ENCODE measurements at regions not wholly inside any gene's neighbourhood (a gene's known extent, or its start where the extent isn't known, plus 50 kb on each side); places are given as distances from the start of the nearest gene placed in this dataset.

DNA sequence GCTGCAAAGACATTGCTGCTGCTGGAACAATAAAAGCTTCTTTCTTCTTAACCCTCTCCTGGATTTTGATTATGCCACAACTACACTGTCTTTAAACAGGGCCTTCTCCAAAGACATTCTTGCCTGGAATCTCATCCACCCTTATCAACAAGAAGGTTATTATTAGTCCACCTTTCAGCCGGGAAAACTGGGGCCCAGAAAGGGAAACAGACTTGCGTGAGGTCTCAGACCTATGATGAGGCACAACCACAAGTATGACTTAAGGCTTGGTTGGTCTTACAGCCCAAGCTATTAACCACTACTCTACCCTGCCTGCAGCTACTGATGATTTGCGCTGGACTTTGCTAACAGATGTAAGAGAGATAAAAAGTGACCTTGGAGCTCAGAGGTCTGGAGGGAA lies 62.8 kb upstream of the CTNNBL1 start:
- POLR2A ChIA-PET = no interaction called here
- TF ChIP-seq, protein P1, sequence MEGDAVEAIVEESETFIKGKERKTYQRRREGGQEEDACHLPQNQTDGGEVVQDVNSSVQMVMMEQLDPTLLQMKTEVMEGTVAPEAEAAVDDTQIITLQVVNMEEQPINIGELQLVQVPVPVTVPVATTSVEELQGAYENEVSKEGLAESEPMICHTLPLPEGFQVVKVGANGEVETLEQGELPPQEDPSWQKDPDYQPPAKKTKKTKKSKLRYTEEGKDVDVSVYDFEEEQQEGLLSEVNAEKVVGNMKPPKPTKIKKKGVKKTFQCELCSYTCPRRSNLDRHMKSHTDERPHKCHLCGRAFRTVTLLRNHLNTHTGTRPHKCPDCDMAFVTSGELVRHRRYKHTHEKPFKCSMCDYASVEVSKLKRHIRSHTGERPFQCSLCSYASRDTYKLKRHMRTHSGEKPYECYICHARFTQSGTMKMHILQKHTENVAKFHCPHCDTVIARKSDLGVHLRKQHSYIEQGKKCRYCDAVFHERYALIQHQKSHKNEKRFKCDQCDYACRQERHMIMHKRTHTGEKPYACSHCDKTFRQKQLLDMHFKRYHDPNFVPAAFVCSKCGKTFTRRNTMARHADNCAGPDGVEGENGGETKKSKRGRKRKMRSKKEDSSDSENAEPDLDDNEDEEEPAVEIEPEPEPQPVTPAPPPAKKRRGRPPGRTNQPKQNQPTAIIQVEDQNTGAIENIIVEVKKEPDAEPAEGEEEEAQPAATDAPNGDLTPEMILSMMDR (IDR thresholded peaks at IDR 0.05; ENCODE audit: insufficient read depth, low read length, missing control alignments) = no peak

DNA sequence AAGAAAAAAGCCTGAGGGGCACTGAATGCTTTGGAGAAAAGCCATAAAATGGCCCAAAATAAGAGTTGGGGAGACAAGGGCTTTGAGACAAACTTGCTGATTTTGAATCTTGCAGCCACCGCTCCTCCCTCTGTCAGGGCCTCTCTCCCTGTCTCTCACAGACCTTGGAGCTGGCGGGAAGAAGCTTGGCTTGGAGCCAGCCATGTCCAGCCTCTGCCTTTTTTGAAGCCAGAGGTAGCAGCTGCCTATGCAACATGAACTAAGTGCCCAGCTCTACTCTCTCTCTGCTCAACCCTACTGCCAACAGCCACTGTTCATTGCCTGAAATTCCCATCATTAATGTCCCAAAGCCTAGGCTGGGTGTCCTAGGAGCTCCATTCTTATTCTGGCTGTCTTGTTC lies 63.7 kb upstream of the CTNNBL1 start:
- TF ChIP-seq, protein P1 (IDR thresholded peaks at IDR 0.05; ENCODE audit: insufficient read depth, low read length, missing control alignments) = no peak
- CTCF ChIA-PET = interaction anchor here (0.9 kb wide), 1 partner anchor 66 kb away, joined by 3 read pairs; no protein-coding TSS in a partner anchor
- no peak overlapping the region for H3K4me3 ChIP-seq (ENCODE audit: low read depth, low read length)
- POLR2A ChIA-PET = no interaction called here
- no peak for DNase-seq (ENCODE audit: low read depth, low spot score)

More for the DNA sequence above, 62.8 kb upstream of the CTNNBL1 start:
- CTCF ChIA-PET = interaction anchor here (0.9 kb wide), 1 partner anchor 66 kb away, joined by 3 read pairs; no protein-coding TSS in a partner anchor
- no peak overlapping the region for H3K4me3 ChIP-seq (ENCODE audit: low read depth, low read length)
- no peak for DNase-seq (ENCODE audit: low read depth, low spot score)

DNA sequence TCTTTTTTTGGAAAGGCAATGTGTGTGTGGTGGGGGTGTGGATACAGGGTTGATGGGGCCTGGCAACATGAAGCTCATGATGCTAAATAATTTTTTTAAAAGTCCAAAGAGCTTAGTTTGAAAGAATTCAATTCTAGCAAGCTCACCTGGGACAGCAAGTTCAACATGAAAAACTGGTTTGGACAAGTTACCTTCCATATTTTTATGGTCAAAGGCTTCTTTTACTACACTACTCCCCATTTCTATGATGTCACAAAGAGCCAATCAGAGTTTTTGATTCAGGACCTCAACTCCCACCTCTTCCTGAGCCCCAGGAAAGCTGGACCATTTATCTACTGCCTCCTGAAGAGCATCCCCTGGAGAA lies 66.1 kb upstream of the CTNNBL1 start:
- ChIA-PET CTCF (no interaction called here), POLR2A (no interaction called here)
- DNase-seq (ENCODE audit: low read depth, low spot score) = no peak
- no peak overlapping the region for H3K4me3 ChIP-seq (ENCODE audit: low read depth, low read length)
- TF ChIP-seq, protein P1 (IDR thresholded peaks at IDR 0.05; ENCODE audit: insufficient read depth, low read length, missing control alignments) = no peak

DNA sequence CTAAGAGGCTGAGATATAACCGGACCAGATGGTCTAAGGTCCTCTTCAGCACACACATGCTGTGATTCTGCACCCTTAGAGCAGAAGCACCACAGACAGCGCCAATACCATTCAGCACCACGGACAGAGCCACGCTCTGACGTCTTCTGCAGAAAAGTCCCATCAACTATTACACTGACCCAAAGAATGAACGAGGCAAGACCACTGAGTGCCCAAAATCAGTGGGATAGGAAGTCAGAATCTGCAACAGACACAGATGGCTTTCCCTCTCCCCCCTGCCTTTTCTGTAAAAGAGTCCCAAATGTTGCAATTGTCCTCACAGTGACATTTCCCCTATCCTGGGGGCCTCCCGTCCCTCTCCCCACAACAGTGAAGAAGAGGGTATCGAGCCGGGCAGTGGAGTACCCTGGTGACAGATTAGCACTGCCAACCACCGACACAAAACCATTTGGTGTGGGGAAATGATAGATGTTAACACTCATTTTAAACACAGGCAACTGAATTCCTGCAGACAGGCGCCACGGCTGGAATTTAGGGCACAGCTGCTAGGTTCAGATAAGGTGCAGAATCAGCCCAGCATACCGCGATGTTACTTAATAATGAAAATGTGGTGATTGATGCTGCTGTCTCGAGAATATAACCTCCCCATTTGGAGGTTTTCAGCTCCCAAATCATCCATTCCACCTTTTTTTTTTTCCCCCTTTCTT lies 66.6 kb upstream of the CTNNBL1 start:
- TF ChIP-seq, protein P1 (IDR thresholded peaks at IDR 0.05; ENCODE audit: insufficient read depth, low read length, missing control alignments) = no peak

DNA sequence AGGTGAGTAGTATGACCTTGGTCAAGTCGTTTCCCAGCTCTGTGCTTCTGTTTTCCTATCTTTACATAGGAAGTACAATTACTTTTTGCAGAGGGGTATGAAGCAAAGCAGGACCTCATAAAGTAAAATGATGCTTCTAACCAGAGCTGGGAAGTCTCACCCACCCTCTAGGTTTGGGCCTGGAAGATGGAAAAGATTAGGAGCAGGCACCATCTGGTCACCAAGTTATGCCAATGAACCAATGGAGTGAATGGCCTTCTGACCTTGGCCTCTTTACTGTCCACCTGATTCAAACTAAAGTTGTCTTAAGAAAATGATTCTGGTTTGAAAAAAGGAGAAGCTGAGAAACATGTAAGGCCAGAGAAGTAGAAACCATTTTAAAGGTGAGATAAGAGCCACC lies 68.9 kb upstream of the CTNNBL1 start:
- H3K4me3 ChIP-seq (ENCODE audit: low read depth, low read length) = no peak overlapping the region
- TF ChIP-seq, protein P1 (IDR thresholded peaks at IDR 0.05; ENCODE audit: insufficient read depth, low read length, missing control alignments) = no peak
- no peak for DNase-seq (ENCODE audit: low read depth, low spot score)
- CTCF ChIA-PET = no interaction called here
- POLR2A ChIA-PET = no interaction called here

More for the DNA sequence above, 66.6 kb upstream of the CTNNBL1 start:
- POLR2A ChIA-PET = no interaction called here
- CTCF ChIA-PET = interaction anchor here (1.0 kb wide), 1 partner anchor 11 kb away, joined by 6 read pairs; no protein-coding TSS in a partner anchor
- H3K4me3 ChIP-seq (ENCODE audit: low read depth, low read length) = no peak overlapping the region
- no peak for DNase-seq (ENCODE audit: low read depth, low spot score)

DNA sequence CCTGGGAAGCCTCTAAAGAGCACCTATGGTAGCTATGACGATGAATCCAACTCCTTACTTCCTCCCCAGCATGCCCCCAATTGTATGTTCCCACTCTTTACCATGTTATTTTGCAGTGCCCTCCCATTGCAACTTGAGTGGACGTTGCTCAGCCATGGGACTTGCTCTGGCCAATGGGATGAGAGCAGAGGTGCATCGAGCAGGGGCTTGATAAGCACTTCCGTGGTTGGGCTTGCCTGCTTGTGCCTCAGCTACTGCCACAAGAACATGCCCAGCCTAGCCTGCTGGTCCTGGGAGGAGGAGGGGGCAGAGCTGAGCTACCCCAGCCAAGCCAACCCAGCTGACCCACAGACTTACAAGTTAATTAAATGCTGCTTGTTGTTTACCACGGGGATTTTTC lies 71.1 kb upstream of the CTNNBL1 start:
- no peak for DNase-seq (ENCODE audit: low read depth, low spot score)
- CTCF ChIA-PET = no interaction called here
- TF ChIP-seq, protein P1 (IDR thresholded peaks at IDR 0.05; ENCODE audit: insufficient read depth, low read length, missing control alignments) = no peak
- H3K4me3 ChIP-seq (ENCODE audit: low read depth, low read length) = no peak overlapping the region
- POLR2A ChIA-PET = no interaction called here
